ENCODE measurements at regions not wholly inside any gene's neighbourhood (a gene's known extent, or its start where the extent isn't known, plus 50 kb on each side); places are given as distances from the start of the nearest gene placed in this dataset.
"Not testable (repeated sequence)": the region's sequence is repeated elsewhere in the genome, so short reads cannot be mapped to it uniquely, and the experiment has no call there.

GRCh38 chr10:80719935-80720334 is 182.2 kb downstream of the SH2D4B start (continued):
- no peak for TF ChIP-seq PATZ1 (CRISPR knock-in tag; IDR thresholded peaks at IDR 0.05; ENCODE audit: borderline replicate concordance)

GRCh38 chr10:80720549-80720948 is 182.8 kb downstream of the SH2D4B start:
- TF ChIP-seq, protein P1, sequence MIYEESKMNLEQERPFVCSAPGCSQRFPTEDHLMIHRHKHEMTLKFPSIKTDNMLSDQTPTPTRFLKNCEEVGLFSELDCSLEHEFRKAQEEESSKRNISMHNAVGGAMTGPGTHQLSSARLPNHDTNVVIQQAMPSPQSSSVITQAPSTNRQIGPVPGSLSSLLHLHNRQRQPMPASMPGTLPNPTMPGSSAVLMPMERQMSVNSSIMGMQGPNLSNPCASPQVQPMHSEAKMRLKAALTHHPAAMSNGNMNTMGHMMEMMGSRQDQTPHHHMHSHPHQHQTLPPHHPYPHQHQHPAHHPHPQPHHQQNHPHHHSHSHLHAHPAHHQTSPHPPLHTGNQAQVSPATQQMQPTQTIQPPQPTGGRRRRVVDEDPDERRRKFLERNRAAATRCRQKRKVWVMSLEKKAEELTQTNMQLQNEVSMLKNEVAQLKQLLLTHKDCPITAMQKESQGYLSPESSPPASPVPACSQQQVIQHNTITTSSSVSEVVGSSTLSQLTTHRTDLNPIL (CRISPR knock-in tag; IDR thresholded peaks at IDR 0.05; ENCODE audit: low read depth) = no peak
- TF ChIP-seq POU6F1 (CRISPR knock-in tag; IDR thresholded peaks at IDR 0.05; ENCODE audit: borderline replicate concordance, low read depth) = no peak
- no peak for TF ChIP-seq GLIS3 (CRISPR knock-in tag; IDR thresholded peaks at IDR 0.05)
- no peak for TF ChIP-seq SNAI2 (CRISPR knock-in tag; IDR thresholded peaks at IDR 0.05)
- TF ChIP-seq TOX (CRISPR knock-in tag; IDR thresholded peaks at IDR 0.05; ENCODE audit: borderline replicate concordance) = no peak
- TF ChIP-seq ZNF8 (CRISPR knock-in tag; IDR thresholded peaks at IDR 0.05) = no peak
- no peak for TF ChIP-seq ZFP3 (CRISPR knock-in tag; IDR thresholded peaks at IDR 0.05)
- TF ChIP-seq OSR1 (CRISPR knock-in tag; IDR thresholded peaks at IDR 0.05) = no peak
- no peak for TF ChIP-seq PATZ1 (CRISPR knock-in tag; IDR thresholded peaks at IDR 0.05; ENCODE audit: borderline replicate concordance)
- no peak for TF ChIP-seq ARNTL (CRISPR knock-in tag; IDR thresholded peaks at IDR 0.05; ENCODE audit: borderline replicate concordance, low read depth)
- no peak for ATAC-seq

DNA sequence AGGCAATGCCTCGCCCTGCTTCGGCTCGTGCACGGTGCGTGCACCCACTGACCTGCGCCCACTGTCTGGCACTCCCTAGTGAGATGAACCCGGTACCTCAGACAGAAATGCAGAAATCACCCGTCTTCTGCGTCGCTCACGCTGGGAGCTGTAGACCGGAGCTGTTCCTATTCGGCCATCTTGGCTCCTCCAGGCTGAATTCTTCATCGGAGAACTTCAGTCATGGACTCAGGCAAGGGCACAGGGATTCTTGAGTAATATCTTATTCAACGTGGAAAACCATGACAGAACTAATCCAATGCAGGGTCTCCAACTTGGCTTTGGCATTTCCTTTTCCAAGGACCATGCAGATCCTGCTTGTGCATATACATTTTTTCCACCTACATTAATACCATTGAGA is 190.7 kb downstream of the SH2D4B start:
- not testable (repeated sequence) for ATAC-seq

GRCh38 chr10:80729896-80730295 is 192.2 kb downstream of the SH2D4B start:
- ATAC-seq = no peak
- no peak for TF ChIP-seq GLIS3 (CRISPR knock-in tag; IDR thresholded peaks at IDR 0.05)
- TF ChIP-seq PPARA (CRISPR knock-in tag; IDR thresholded peaks at IDR 0.05; ENCODE audit: borderline replicate concordance) = no peak
- TF ChIP-seq TSHZ2 (CRISPR knock-in tag; IDR thresholded peaks at IDR 0.05) = no peak
- no peak for TF ChIP-seq TOX (CRISPR knock-in tag; IDR thresholded peaks at IDR 0.05; ENCODE audit: borderline replicate concordance)
- no peak for TF ChIP-seq ARNTL (CRISPR knock-in tag; IDR thresholded peaks at IDR 0.05; ENCODE audit: borderline replicate concordance, low read depth)
- TF ChIP-seq OSR1 (CRISPR knock-in tag; IDR thresholded peaks at IDR 0.05) = no peak
- TF ChIP-seq CSRNP3 (CRISPR knock-in tag; IDR thresholded peaks at IDR 0.05) = no peak
- no peak for TF ChIP-seq ZFP3 (CRISPR knock-in tag; IDR thresholded peaks at IDR 0.05)
- no peak for TF ChIP-seq TCF4 (CRISPR knock-in tag; IDR thresholded peaks at IDR 0.05; ENCODE audit: borderline replicate concordance)
- no peak for TF ChIP-seq ZNF70 (CRISPR knock-in tag; IDR thresholded peaks at IDR 0.05)
- no peak for TF ChIP-seq ZNF8 (CRISPR knock-in tag; IDR thresholded peaks at IDR 0.05)
- no peak for TF ChIP-seq ISL1 (CRISPR knock-in tag; IDR thresholded peaks at IDR 0.05)
- no peak for TF ChIP-seq ESRRG (CRISPR knock-in tag; IDR thresholded peaks at IDR 0.05)
- no peak for TF ChIP-seq ZC3H10 (CRISPR knock-in tag; IDR thresholded peaks at IDR 0.05)
- TF ChIP-seq PATZ1 (CRISPR knock-in tag; IDR thresholded peaks at IDR 0.05; ENCODE audit: borderline replicate concordance) = no peak
- no peak for TF ChIP-seq ZFP30 (CRISPR knock-in tag; IDR thresholded peaks at IDR 0.05)
- TF ChIP-seq ZNF565 (CRISPR knock-in tag; conservative IDR thresholded peaks at IDR 0.05; ENCODE audit: low read depth) = no peak
- TF ChIP-seq SNAI2 (CRISPR knock-in tag; IDR thresholded peaks at IDR 0.05) = no peak
